SU-DHL-6 (cell line): ENCODE measurements at regions not wholly inside any gene's neighbourhood (a gene's known extent, or its start where the extent isn't known, plus 50 kb on each side); places are given as distances from the start of the nearest gene placed in this dataset.

ENCODE experiments used
- EZH2phosphoT487 ChIP-seq: fragments of 200-600 bp; sonication (generic), shearing (Covaris generic); conservative IDR thresholded peaks from 2 replicates; pipeline ENCODE4 v1.6.1; 2018; ENCODE audit warnings: mild to moderate bottlenecking, antibody characterized with exemption, low read length, moderate library complexity, mixed read lengths
- TF ChIP-seq, protein P1 (sequence below): fragments of 200-600 bp; sonication (generic); IDR thresholded peaks from one replicate; pipeline ENCODE4 v1.5.1; 2017; ENCODE audit warnings: antibody characterized with exemption, mild to moderate bottlenecking, low read length, moderate library complexity; ENCODE audit not compliant: insufficient read depth, poor library complexity, severe bottlenecking

DNA sequence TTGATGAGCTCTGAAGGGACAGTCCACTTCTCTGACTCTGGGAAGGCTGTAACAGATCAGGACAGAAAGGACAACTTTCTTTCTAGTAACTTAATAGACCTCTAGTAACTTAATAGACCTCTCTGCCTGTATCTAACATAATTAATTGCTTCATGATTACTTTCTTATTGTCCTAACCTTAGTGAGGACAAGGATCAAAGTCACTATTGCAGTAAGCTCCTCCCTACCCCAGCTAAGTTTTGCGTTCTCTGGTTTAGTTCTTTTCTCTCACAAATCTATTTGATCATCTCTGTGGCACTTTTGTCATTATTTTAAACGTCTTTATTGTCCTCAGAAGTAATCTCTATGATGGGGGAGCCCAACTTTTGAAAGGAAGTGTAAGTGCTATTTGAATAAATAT is 125.5 kb upstream of the UGP2 start:
- TF ChIP-seq, protein P1, sequence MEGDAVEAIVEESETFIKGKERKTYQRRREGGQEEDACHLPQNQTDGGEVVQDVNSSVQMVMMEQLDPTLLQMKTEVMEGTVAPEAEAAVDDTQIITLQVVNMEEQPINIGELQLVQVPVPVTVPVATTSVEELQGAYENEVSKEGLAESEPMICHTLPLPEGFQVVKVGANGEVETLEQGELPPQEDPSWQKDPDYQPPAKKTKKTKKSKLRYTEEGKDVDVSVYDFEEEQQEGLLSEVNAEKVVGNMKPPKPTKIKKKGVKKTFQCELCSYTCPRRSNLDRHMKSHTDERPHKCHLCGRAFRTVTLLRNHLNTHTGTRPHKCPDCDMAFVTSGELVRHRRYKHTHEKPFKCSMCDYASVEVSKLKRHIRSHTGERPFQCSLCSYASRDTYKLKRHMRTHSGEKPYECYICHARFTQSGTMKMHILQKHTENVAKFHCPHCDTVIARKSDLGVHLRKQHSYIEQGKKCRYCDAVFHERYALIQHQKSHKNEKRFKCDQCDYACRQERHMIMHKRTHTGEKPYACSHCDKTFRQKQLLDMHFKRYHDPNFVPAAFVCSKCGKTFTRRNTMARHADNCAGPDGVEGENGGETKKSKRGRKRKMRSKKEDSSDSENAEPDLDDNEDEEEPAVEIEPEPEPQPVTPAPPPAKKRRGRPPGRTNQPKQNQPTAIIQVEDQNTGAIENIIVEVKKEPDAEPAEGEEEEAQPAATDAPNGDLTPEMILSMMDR = no peak
- no peak for TF ChIP-seq EZH2phosphoT487
